Activated naive CD8-positive, alpha-beta T cell treated with anti-CD3 and anti-CD28 coated beads for 36 hours (primary cell): ENCODE measurements at regions not wholly inside any gene's neighbourhood (a gene's known extent, or its start where the extent isn't known, plus 50 kb on each side); places are given as distances from the start of the nearest gene placed in this dataset.

Source experiments
- DNase-seq: peaks from one replicate; pipeline ENCODE4 v3.0.0; 2021
- H3K27ac Mint-ChIP-seq: one replicate; pipeline ENCODE4 v1.8.0; 2022; ENCODE audit warnings: mild to moderate bottlenecking, moderate library complexity, mixed read lengths
- H3K27me3 Mint-ChIP-seq: one replicate; pipeline ENCODE4 v1.8.0; 2022; ENCODE audit warnings: mild to moderate bottlenecking, mixed read lengths
- H3K36me3 Mint-ChIP-seq: one replicate; pipeline ENCODE4 v1.8.0; 2021; ENCODE audit warnings: mild to moderate bottlenecking, mixed read lengths
- H3K4me1 Mint-ChIP-seq: one replicate; pipeline ENCODE4 v1.8.0; 2021; ENCODE audit warnings: mixed read lengths
- H3K4me3 Mint-ChIP-seq: one replicate; pipeline ENCODE4 v1.8.0; 2022; ENCODE audit warnings: mild to moderate bottlenecking, moderate library complexity, mixed read lengths
- H3K9me3 Mint-ChIP-seq: one replicate; pipeline ENCODE4 v1.8.0; 2022; ENCODE audit warnings: mixed read lengths

- no peaks in the 10 kb centered on the region for H3K27me3 Mint-ChIP-seq
- no peaks in the 10 kb centered on the region for H3K9me3 Mint-ChIP-seq
- no peak for DNase-seq
- H3K4me1 Mint-ChIP-seq, result no peaks in the 10 kb centered on the region
- H3K4me3 Mint-ChIP-seq, result no peak overlapping the region
- H3K36me3 Mint-ChIP-seq, result no peaks in the 10 kb centered on the region
- H3K27ac Mint-ChIP-seq, result no peak overlapping the region
These were observed 620.0 kb downstream of the RAPGEF2 start for GRCh38 chr4:159722918-159723317.

DNA sequence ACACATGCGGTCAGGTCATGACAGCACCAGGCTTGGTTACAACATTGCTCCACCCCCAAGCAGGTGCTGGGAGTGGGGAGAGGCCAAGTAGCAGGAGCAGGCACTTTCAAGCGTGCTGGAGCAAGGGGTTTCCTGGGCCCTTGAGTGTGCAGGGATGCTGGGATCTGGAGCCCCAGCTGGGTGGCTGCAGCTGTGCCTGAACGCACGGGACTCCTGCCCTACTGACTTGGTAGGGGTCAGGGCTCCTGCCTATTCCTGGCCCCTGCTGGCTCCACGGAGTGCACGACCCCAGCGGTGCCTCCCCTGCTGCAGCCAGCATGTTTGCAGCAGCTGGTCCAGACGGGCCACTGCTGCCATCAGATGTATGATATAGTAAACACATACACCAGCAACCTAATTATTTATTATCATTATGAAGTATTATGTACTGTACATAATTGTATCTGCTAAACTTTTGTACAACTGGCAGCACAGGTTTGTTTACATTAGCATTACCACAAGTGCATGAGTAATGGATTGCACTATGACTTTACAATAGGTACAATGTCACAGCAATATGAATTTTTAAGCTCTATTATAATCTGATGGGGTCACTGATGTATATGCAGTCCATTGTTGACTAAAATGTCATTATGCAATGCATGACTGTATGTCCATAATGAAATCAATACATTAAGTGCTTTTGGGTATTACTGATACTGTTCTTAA lies 620.6 kb downstream of the RAPGEF2 start:
- H3K27ac Mint-ChIP-seq, result no peak overlapping the region
- H3K36me3 Mint-ChIP-seq, result no peaks in the 10 kb centered on the region

GRCh38 chr4:159725571-159725970 lies 622.7 kb downstream of the RAPGEF2 start:
- Mint-ChIP-seq H3K9me3 (no peaks in the 10 kb centered on the region), H3K4me3 (no peak overlapping the region), H3K27me3 (no peaks in the 10 kb centered on the region), H3K36me3 (no peaks in the 10 kb centered on the region), H3K27ac (no peak overlapping the region), H3K4me1 (no peaks in the 10 kb centered on the region)
- no peak for DNase-seq

More for the DNA sequence above, 620.6 kb downstream of the RAPGEF2 start:
- Mint-ChIP-seq H3K4me3 (no peak overlapping the region), H3K27me3 (no peaks in the 10 kb centered on the region), H3K4me1 (no peaks in the 10 kb centered on the region), H3K9me3 (no peaks in the 10 kb centered on the region)
- DNase-seq, result no peak

DNA sequence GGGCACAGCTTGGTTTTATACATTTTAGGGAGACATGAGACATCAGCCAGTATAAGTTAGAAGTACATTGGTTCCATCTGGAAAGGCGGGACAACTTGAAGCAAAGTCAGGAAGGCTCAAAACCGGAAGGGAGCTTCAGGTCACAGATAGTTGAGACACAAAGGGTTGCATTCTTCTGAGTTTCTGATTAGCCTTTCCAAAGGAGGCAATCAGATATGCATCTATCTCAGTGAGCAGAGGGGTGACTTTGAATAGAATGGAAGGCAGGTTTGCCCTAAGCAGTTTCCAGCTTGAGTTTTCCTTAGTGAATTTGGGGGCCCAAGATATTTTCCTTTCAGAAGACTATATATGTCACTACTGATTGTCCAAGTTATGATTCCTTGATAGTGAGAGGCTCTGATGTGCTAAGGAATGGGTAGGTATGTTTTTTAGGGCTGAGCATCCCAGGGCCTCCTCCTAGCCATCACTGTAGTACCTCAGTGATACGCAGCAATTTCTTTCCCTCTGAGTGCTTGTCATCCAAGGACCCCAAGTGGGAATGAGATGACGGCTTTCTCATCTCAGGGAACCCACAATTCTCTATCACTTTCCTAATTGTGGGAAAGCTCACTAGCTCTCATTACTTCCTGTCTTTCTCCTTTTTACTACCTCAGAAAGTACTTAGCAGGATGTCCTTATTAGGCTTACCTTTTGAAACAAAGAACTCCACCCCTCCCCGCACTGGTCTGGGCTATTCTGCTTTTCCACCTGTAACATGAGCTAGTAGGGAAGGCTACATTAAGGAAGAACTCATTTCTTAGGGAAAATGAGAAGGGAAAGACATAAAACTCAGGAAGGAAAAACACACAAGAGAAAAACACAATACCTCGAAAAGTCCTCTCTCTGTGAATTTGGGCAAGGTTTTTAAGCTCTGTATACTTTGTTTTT lies 632.7 kb downstream of the RAPGEF2 start:
- Mint-ChIP-seq H3K36me3 (no peaks in the 10 kb centered on the region), H3K27me3 (no peaks in the 10 kb centered on the region), H3K9me3 (no peaks in the 10 kb centered on the region), H3K4me1 (no peaks in the 10 kb centered on the region), H3K27ac (no peak overlapping the region), H3K4me3 (no peak overlapping the region)
- DNase-seq, result no peak

DNA sequence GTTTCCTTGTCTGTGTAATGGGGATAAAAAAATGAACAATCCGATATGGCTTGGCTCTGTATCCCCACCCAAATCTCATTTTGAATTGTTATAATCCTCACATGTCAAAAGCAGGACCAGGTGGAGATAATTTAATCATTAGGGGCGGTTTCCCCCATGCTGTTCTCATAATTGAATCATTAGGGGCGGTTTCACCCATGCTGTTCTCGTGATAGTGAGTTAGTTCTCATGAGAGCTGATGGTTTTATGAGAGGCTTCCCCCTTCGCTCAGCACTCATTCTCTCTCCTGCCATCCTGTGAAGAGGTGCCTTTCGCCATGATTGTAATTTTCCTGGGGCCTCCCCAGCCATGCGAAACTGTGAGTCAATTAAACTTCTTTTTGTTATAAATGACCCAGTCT lies 633.5 kb downstream of the RAPGEF2 start:
- H3K27ac Mint-ChIP-seq, result no peak overlapping the region
- no peak for DNase-seq
- H3K9me3 Mint-ChIP-seq, result peaks cover under 1% of the 10 kb centered on the region
- no peaks in the 10 kb centered on the region for H3K36me3 Mint-ChIP-seq
- no peak overlapping the region for H3K4me3 Mint-ChIP-seq
- H3K27me3 Mint-ChIP-seq, result no peaks in the 10 kb centered on the region
- no peaks in the 10 kb centered on the region for H3K4me1 Mint-ChIP-seq

DNA sequence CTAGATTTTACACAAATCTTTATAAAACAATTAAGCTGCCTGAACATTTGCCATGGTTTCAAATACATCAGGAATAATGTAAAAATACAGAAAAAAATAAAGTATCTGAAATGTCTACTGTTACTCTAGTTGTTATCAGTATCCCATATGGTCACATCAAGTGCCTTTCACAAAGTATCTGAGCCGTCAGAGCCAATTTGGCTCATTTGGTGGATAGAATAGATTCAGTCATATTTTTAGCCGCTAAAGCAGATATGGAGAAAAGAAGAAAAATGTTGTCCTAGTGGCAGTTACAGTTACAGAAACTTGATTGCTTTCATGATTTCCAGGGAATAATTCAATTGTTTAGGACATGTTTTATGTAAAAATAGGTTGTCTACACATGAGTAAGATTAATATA lies 641.1 kb downstream of the RAPGEF2 start:
- no peak for DNase-seq
- H3K9me3 Mint-ChIP-seq, result peaks cover 4% of the 10 kb centered on the region
- no peak overlapping the region for H3K27ac Mint-ChIP-seq
- H3K36me3 Mint-ChIP-seq, result no peaks in the 10 kb centered on the region
- no peaks in the 10 kb centered on the region for H3K4me1 Mint-ChIP-seq
- no peak overlapping the region for H3K4me3 Mint-ChIP-seq
- H3K27me3 Mint-ChIP-seq, result no peaks in the 10 kb centered on the region

DNA sequence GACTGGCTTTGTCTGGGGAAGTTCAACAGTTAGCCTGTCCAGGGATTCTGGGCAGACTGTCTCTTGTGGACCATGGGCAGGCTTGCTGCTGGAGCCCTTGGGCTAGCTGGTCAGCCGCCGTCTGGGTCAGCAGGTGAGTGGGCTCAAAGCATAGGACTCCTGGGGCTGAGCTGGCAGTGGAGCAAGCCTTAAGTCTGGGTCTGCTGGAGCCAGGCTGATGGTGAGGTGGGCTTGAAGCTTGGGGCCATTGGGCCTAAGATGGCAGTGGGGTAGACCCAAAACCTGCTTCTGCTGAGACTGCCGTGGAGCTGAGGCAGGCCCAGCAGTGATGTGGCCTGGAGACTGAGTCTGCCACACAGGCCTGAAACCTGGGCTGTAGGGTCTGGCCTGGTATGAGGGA lies 645.1 kb downstream of the RAPGEF2 start:
- Mint-ChIP-seq H3K9me3 (no peaks in the 10 kb centered on the region), H3K4me1 (no peaks in the 10 kb centered on the region), H3K27me3 (no peaks in the 10 kb centered on the region), H3K4me3 (no peak overlapping the region), H3K36me3 (no peaks in the 10 kb centered on the region), H3K27ac (no peak overlapping the region)
- no peak for DNase-seq

DNA sequence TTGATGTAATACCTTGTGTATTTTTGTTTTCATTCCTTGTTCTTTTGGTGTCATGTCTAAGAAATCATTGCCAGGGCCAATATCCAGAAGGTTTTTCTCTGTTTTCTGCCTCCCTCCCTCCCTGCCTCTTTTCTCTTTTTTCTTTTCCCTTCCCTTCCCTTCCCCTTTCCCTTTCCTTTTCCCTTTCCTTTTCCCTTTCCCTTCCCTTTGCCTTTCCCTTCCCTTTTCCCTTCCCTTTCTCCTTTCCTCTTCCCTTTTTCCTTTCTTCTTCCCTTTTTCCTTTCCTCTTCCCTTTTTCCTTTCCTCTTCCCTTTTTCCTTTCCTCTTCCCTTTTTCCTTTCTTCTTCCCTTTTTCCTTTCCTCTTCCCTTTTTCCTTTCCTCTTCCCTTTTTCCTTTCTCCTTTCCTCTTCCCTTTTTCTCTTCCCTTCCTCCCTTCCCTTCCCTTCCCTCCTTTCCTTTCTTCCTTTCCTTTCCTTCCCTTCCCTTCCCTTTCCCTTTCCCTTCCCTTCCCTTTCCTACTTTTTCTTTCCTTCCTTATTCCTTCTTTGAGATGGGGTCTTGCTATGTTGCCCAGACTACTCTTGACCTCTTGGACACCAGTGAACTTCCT lies 646.1 kb downstream of the RAPGEF2 start:
- Mint-ChIP-seq H3K9me3 (peaks cover under 1% of the 10 kb centered on the region), H3K36me3 (no peaks in the 10 kb centered on the region), H3K27me3 (no peaks in the 10 kb centered on the region), H3K27ac (no peak overlapping the region), H3K4me1 (no peaks in the 10 kb centered on the region), H3K4me3 (no peak overlapping the region)
- DNase-seq, result no peak

DNA sequence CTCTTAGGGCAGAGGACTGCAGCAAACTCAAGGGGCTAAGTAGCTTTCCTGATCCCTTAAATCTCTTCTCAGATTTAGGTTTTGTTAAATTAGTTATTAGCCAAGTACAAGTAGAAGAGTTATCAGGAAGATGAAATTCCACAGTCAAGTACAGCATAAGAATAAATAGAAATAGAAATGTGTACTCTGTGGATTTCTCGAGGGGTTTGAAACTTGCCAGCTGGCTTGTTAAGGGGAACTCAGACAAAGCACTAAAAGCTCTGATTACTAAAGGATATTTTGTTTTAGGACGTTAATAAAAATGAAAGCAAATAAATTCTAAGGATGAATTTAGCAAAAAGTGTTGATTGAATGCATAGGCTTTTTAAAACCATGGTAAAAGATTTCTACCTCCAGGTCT lies 654.6 kb downstream of the RAPGEF2 start:
- Mint-ChIP-seq H3K4me3 (no peak overlapping the region), H3K27me3 (peaks cover 5% of the 10 kb centered on the region), H3K27ac (no peak overlapping the region), H3K4me1 (no peaks in the 10 kb centered on the region), H3K9me3 (peaks cover 8% of the 10 kb centered on the region), H3K36me3 (no peaks in the 10 kb centered on the region)
- DNase-seq, result no peak

- DNase-seq, result no peak
- Mint-ChIP-seq H3K27me3 (peaks cover 5% of the 10 kb centered on the region), H3K4me1 (no peaks in the 10 kb centered on the region), H3K27ac (no peak overlapping the region), H3K4me3 (no peak overlapping the region), H3K36me3 (no peaks in the 10 kb centered on the region), H3K9me3 (peaks cover 8% of the 10 kb centered on the region)
These were observed 655.2 kb downstream of the RAPGEF2 start for GRCh38 chr4:159758061-159758460.

- H3K9me3 Mint-ChIP-seq, result peaks cover 2% of the 10 kb centered on the region
- H3K27me3 Mint-ChIP-seq, result no peaks in the 10 kb centered on the region
- H3K4me1 Mint-ChIP-seq, result no peaks in the 10 kb centered on the region
- H3K36me3 Mint-ChIP-seq, result no peaks in the 10 kb centered on the region
- DNase-seq, result no peak
- no peak overlapping the region for H3K27ac Mint-ChIP-seq
- H3K4me3 Mint-ChIP-seq, result no peak overlapping the region
These were observed 659.8 kb downstream of the RAPGEF2 start for GRCh38 chr4:159762672-159763071.

DNA sequence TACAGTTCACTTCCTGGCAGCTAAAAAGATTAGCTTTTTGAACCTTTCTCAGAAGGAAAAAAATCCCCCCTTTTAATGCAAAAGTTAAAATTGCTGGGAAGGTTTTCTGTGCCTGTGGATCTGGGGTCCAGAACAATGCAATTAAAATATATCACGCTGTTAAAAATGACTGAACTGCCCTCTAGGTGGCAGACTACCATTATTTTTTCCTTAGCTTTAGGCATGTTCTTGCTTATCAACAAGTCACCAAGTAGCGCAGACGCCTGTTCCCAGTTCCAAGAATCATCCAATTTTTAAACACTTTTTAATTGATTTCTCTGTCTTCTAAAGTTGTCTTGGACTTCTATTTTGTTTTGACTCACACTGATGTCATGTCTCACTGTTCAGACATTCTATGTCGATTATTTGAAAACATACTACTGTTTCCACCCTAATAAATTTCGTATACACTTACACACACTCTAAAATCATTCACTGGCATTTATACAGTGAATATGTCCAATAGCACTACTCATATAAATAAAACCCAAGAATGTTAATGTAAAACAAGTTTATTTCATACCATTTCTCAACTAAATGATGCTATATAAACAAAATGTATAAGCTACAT lies 661.6 kb downstream of the RAPGEF2 start:
- no peak overlapping the region for H3K4me3 Mint-ChIP-seq
- DNase-seq, result no peak
- no peaks in the 10 kb centered on the region for H3K27me3 Mint-ChIP-seq
- H3K27ac Mint-ChIP-seq, result no peak overlapping the region
- H3K4me1 Mint-ChIP-seq, result no peaks in the 10 kb centered on the region
- H3K9me3 Mint-ChIP-seq, result peaks cover 1% of the 10 kb centered on the region
- no peaks in the 10 kb centered on the region for H3K36me3 Mint-ChIP-seq

GRCh38 chr4:159765382-159765781 lies 662.5 kb downstream of the RAPGEF2 start:
- H3K4me1 Mint-ChIP-seq, result no peaks in the 10 kb centered on the region
- H3K27ac Mint-ChIP-seq, result no peak overlapping the region
- H3K4me3 Mint-ChIP-seq, result no peak overlapping the region
- DNase-seq, result no peak
- H3K36me3 Mint-ChIP-seq, result no peaks in the 10 kb centered on the region
- H3K9me3 Mint-ChIP-seq, result peaks cover 1% of the 10 kb centered on the region
- H3K27me3 Mint-ChIP-seq, result no peaks in the 10 kb centered on the region

- DNase-seq, result no peak
- Mint-ChIP-seq H3K27ac (no peak overlapping the region), H3K9me3 (peaks cover under 1% of the 10 kb centered on the region), H3K27me3 (no peaks in the 10 kb centered on the region), H3K36me3 (no peaks in the 10 kb centered on the region), H3K4me3 (no peak overlapping the region), H3K4me1 (no peaks in the 10 kb centered on the region)
These were observed 663.4 kb downstream of the RAPGEF2 start for GRCh38 chr4:159766241-159766640.

DNA sequence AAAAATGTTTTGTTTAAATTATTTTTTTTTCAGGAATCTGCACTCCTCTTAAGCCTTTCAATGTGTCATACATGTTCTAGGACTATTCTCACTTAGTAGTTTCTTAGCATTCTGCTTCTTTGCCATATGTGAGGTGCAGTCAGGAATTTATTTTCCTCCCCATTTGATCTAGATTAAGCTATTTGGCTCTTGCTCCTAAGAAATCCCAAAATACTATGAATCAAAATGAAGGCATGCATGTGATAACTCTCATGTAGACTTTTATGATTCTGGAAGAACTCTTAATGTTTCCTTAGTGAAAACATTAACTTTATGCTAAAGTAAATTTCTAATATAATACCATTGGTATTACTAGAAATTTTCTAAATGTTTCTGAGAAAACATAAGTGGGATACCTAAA lies 664.5 kb downstream of the RAPGEF2 start:
- H3K27me3 Mint-ChIP-seq, result no peaks in the 10 kb centered on the region
- DNase-seq, result no peak
- H3K9me3 Mint-ChIP-seq, result no peaks in the 10 kb centered on the region
- H3K27ac Mint-ChIP-seq, result no peak overlapping the region
- H3K4me1 Mint-ChIP-seq, result no peaks in the 10 kb centered on the region
- no peak overlapping the region for H3K4me3 Mint-ChIP-seq
- H3K36me3 Mint-ChIP-seq, result no peaks in the 10 kb centered on the region
